ENCODE measurements at regions not wholly inside any gene's neighbourhood (a gene's known extent, or its start where the extent isn't known, plus 50 kb on each side); places are given as distances from the start of the nearest gene placed in this dataset.
"Not testable (repeated sequence)": the region's sequence is repeated elsewhere in the genome, so short reads cannot be mapped to it uniquely, and the experiment has no call there.

DNA sequence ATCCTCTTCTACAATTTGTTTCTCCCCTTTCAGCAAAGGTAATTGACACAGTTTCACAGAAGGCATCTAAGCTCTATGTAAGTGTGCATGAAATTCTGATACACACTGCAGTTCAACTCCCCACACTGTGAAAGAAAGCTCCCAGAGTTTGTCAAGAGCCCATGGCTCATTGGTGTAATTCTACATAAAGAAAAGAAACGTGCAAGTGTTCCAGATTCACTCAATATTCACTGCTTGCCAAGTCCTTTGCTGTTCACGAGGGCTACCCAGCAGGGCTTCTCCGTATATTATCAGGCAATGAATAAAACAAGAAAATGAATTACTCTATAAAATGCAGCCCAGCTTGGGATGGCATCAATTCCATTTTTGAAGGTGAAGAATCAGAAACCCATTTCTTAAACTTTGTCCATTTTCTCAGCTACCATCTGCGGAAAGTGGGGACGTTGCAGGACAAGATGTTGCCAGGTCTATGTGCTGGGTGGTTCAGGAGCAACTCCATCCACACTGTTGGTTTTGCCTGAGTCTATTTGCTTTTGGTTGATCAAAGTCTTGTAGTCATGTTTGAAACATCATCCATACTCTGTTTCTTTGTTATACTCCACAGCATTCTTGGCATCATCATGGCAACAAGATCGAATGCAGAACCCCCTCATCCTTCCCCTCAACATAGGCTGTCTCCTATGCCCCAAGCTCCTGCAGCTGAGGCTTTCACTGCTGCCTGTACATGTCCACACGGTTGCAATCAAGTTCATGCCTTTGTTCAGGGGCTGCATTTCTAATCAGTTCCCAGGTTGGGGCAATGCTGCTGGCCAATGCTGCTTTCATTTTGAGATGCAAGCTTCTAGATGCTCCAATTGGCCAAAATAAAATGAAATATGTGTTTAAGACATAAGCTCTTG is 301.8 kb downstream of the MED10 start:
- DNase-seq (ENCODE audit: low read depth) = no peak

- DNase-seq (ENCODE audit: low read depth) = not testable (repeated sequence)
Measured at GRCh38 chr5:6072488-6072887, 305.9 kb downstream of the MED10 start.

DNA sequence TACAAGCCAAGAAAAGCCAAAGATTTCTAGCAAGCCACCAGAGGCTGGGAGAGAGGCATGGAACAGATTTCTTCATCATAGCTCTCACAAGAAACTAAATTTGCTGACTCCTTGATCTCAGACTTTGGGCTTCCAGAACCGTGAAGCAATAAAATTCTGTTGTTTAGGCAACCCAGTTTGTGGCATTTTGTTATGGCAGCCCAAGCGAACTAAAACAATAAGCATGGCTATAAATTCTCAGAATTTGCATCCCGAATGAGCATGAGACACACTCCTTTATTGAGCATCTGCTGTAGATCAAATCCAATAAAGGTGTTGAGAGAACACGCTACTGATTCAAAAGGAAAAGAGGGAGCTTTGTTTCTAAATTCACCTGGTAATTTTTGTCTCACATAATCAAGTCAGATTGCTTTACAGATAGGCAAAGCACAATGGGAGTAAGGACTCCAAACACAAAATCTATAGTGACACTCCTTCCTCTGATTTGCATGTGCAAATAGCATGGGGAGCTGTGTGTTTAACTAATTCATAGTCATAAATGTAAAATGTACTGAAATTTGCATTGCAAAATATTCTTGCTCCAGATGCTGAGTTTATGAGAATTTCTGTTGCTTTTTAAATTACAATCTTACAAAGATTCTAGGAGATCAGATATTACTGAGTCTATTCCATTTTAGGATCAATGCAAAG is 308.7 kb downstream of the MED10 start:
- no peak for DNase-seq (ENCODE audit: low read depth)

DNA sequence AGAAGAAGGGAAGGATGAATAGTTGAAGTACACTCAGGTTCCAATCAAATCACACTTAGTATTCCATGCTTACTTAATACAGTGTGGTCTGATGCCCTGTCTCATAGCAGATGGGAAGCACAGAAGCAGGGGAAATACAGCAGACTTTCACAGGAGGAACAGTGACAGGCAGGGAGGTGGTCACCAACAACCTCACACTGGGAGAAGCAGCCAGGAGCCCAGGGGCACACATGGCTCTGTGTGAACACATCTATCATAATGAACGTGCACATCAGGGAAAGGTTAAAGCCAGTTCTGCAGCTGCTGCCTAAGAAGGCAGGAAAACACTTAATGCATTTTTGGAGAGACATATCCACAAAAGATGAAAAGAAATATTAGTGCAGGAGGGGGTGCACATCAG is 312.3 kb downstream of the MED10 start:
- DNase-seq (ENCODE audit: low read depth) = no peak

DNA sequence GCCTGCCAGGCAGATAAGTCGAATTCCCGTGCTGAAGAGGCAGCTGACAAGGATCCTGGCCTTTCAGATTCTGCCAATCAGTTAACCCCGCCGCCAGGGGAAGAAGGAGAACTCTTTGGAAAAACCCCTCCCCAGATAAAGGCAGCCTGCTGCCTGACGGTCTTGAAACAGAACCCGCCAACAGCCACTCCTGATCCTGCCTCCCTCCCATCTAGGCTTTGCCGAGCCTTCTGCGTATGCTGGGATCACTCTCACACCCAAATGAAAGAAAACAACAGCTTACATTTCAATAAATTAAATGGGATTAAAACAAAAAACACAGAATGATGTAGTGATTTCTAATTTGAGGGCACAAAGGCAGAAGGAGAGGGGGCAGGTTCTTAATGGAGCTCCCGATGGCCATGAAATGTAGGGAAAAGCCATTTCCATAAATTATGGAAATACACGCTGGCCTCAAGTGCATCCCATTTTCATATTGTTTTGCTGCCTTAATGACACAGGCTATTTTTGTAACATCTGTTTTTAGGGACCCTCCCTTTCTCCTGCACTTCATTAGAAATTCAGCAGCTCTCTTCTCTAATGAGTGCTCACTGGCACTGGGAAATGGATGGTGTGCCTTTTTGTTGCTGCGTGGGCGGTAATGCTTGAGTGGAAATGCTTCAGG is 319.1 kb downstream of the MED10 start:
- no peak for DNase-seq (ENCODE audit: low read depth)

DNA sequence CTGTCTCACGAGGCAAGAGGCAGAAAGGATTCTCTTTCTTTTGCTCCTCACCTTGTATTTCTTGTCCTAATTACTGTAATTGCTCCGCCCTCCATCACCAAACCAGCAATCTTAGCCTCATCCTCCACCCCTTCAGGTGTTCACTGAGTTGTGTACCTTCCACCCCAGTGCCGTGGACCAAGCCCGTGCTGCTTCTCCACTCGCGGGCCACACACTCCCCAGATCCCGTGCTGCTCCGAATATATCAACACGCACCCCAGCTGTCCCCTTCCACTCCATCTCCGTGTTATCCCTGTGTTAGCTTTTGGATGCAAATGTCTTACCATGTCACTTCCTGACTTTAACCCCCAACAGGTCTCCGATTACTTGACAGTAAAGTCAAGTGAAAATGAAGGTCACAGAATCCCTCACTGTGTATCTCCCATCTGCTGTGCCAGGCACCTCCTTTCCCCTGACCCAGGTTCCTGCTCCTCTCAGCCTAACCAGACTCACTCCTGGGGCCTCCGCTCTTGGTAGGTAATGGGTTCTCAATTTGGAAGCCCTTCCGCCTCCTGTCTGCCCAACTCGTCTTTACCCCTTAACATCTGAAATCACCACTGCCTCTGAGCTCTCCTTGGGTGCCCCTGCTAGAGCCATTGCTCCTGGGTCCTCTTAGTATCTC is 320.2 kb downstream of the MED10 start:
- no peak for DNase-seq (ENCODE audit: low read depth)

DNA sequence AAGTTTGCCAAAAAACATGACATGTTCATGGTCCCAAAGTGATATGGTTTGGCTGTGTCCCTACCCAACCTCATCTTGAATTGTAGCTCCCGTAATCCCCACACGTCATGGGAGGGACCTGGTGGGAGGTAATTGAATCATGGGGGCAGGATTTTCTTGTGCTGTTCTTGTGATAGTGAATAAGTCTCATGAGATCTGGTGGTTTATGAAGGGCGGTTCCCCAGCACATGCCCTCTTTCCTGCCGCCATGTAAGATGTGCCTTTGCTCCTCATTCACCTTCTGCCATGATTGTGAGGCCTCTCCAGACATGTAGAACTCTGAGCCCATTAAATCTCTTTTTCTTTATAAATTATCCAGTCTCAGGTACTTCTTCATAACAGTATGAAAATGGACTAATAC is 322.1 kb downstream of the MED10 start:
- DNase-seq (ENCODE audit: low read depth) = no peak

GRCh38 chr5:6049662-6050061 is 328.7 kb downstream of the MED10 start:
- DNase-seq (ENCODE audit: low read depth) = no peak

DNA sequence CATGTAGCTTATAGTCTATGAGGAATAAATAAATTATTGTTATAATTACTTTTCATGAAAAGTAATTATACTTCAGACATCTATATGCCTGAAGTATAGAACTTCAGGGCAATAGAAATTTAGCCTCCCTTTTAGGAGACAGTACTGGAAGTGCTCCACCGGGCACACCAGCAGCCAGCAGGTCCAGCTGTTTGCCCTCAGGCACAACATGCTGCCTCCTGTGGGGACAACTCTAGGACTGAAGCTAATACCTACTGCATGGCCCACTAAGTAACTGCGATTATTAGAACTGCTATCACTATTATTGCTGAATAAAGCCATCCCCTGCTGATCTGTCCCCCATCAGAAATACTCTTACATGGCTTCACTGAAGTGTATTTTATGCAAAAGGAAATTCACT is 329.6 kb downstream of the MED10 start:
- no peak for DNase-seq (ENCODE audit: low read depth)

- no peak for DNase-seq (ENCODE audit: low read depth)
Measured at GRCh38 chr5:6046296-6046967, 331.9 kb downstream of the MED10 start.

- no peak for DNase-seq (ENCODE audit: low read depth)
Measured at GRCh38 chr5:6043491-6044310, 334.6 kb downstream of the MED10 start.

GRCh38 chr5:6041977-6042550 is 336.3 kb downstream of the MED10 start:
- no peak for DNase-seq (ENCODE audit: low read depth)

- DNase-seq (ENCODE audit: low read depth) = no peak
Measured at GRCh38 chr5:6039111-6039510, 339.2 kb downstream of the MED10 start.

DNA sequence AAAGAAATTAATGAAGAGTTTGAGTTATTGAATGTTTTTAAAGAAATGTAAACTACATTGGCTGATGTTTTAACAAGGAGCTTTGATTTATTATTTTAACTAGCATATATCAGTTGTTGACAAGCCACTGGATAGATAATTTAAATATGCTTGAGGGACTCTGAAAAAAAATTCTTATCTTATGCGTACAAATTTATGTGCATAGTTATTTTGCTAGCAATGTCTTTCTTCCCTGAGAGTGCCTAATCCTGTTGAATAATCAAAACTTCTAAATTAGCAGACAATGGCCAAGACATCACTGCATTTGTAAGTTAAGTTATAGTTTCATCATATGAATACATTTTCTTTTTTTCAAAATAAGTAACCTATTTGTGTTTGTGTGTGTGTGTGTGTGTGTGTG is 342.3 kb downstream of the MED10 start:
- no peak for DNase-seq (ENCODE audit: low read depth)

DNA sequence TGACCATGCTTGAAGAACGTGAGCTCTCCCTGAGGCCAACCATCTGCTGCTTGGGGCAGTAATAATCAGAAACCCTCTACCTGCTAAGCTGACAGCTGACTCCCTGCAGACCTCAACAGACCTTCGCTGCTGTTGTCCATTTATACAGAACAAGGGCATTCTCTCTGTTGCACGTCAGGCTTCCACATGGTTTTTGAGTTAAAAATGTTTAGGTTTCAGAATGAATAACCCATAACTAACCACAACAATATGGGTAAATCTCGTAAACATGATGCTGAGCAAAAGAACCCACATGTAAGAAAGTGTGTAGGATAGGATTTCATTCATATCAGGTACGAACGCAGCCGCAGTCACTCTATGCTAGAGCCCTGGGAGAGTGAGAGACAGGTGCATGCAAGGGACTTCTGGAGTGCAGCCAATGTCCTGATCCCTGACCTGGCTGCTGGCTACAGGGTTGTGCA is 348.5 kb downstream of the MED10 start:
- no peak for DNase-seq (ENCODE audit: low read depth)

DNA sequence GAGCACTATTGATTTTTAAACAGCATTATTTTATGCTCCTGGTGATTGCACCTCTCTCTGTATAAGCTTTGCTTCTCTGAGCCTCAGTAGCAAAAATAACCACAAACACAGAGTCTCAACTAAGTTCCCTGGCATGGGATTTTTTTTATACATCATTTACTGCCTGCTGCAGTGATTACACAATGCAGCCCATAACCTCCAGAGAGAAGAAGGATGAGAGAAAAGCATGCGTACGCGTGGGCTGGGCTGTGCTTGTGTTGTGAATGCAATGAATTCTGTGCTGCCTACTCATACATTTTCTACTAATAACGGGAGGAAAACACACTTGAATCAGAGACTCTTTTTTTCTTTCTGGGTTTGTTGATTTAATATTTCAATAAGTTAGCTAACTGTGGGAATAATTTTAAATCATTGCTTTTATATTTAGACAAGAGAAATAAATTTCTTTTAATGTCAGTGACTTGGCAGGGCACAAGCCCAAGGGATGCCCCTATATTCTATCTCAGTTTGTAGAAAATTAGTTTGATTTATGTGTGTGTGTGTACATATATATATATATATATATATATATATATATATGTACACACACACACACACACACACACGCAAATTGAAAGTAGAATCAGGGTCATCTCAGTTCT is 351.5 kb downstream of the MED10 start:
- peak; percentile 53 for DNase-seq (ENCODE audit: low read depth)

GRCh38 chr5:6019612-6020011 is 358.7 kb downstream of the MED10 start:
- no peak for DNase-seq (ENCODE audit: low read depth)

- no peak for DNase-seq (ENCODE audit: low read depth)
Measured at GRCh38 chr5:6013506-6013905, 364.8 kb downstream of the MED10 start.

- DNase-seq (ENCODE audit: low read depth) = no peak
Measured at GRCh38 chr5:6011199-6011598, 367.1 kb downstream of the MED10 start.

DNA sequence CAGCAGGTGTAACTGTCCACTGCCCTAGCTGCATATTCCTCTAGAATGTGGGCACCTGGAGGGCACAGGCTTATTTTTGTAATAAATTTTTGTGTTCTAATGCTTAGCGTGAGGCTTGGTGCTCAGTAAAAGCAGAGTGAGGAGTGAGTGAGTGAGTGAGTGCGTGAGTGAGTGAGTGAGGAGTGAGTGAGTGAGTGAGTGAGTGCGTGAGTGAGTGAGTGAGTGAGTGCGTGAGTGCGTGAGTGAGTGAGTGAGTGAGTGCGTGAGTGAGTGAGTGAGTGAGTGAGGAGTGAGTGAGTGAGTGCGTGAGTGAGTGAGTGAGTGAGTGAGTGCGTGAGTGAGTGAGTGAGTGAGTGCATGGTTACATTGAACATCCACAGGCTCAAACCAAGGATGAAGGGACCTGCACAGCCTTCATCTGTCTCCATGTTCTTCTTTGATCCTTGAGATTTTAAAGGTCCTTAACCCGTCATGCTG is 371.5 kb downstream of the MED10 start:
- DNase-seq (ENCODE audit: low read depth) = no peak
